GM23338 (cell line): ENCODE measurements at regions not wholly inside any gene's neighbourhood (a gene's known extent, or its start where the extent isn't known, plus 50 kb on each side); places are given as distances from the start of the nearest gene placed in this dataset.
"Not testable (repeated sequence)": the region's sequence is repeated elsewhere in the genome, so short reads cannot be mapped to it uniquely, and the experiment has no call there.

Source experiments
- ATAC-seq: fragments of 200-7000 bp; cut with Tn5 transposase; 3 replicates; pipeline ENCODE4 v1.9.1; 2020
- DNase-seq: peaks from one replicate; pipeline ENCODE4 v3.0.0-alpha.2; 2015; ENCODE audit warnings: low spot score
- H2AFZ ChIP-seq: fragments of 200-600 bp; sonication (generic); 2 replicates; pipeline ENCODE4 v1.8.0; 2016; ENCODE audit warnings: antibody characterized with exemption, mild to moderate bottlenecking, moderate library complexity
- H3F3A ChIP-seq: fragments of 200-600 bp; sonication (generic); replicated peaks from 2 replicates; pipeline ENCODE4 v1.8.0; 2017; ENCODE audit warnings: antibody characterized with exemption, mixed run types, low read depth
- H3K27ac ChIP-seq: fragments of 200-600 bp; sonication (generic); 2 replicates; pipeline ENCODE4 v1.6.1; 2016; ENCODE audit warnings: low read depth
- H3K27me3 ChIP-seq: fragments of 200-600 bp; sonication (generic); 2 replicates; pipeline ENCODE4 v1.8.0; 2016; ENCODE audit warnings: mild to moderate bottlenecking, mixed run types, moderate library complexity; ENCODE audit not compliant: insufficient read depth
- H3K36me3 ChIP-seq: fragments of 200-600 bp; sonication (generic); 2 replicates; pipeline ENCODE4 v1.8.0; 2016; ENCODE audit warnings: mild to moderate bottlenecking; ENCODE audit not compliant: insufficient read depth
- H3K4me1 ChIP-seq: fragments of 200-600 bp; sonication (generic); 2 replicates; pipeline ENCODE4 v1.8.0; 2016; ENCODE audit warnings: mild to moderate bottlenecking, moderate library complexity; ENCODE audit not compliant: insufficient read depth
- H3K4me2 ChIP-seq: fragments of 200-600 bp; sonication (generic); 2 replicates; pipeline ENCODE4 v1.7.1; 2017; ENCODE audit warnings: mixed run types
- H3K4me3 ChIP-seq: fragments of 200-600 bp; sonication (generic); 2 replicates; pipeline ENCODE4 v1.6.1; 2016; ENCODE audit warnings: mixed run types
- H3K79me2 ChIP-seq: fragments of 200-600 bp; sonication (generic); replicated peaks from 2 replicates; pipeline ENCODE4 v1.8.0; 2017; ENCODE audit warnings: mild to moderate bottlenecking; ENCODE audit not compliant: insufficient read depth
- H3K9me2 ChIP-seq: fragments of 200-600 bp; sonication (generic); 2 replicates; pipeline ENCODE4 v1.8.0; 2017; ENCODE audit not compliant: insufficient read depth
- H4K20me1 ChIP-seq: fragments of 200-600 bp; sonication (generic); replicated peaks from 2 replicates; pipeline ENCODE4 v1.8.0; 2017; ENCODE audit warnings: mild to moderate bottlenecking; ENCODE audit not compliant: insufficient read depth
- H3K27ac Mint-ChIP-seq: 2 replicates; pipeline ENCODE4 v1.8.0; 2020; ENCODE audit warnings: inconsistent platforms, mild to moderate bottlenecking, moderate library complexity, mixed read lengths
- H3K27me3 Mint-ChIP-seq: 3 replicates; pipeline ENCODE4 v1.8.0; 2022; ENCODE audit warnings: low read depth, mild to moderate bottlenecking, moderate library complexity, mixed read lengths, inconsistent platforms; ENCODE audit not compliant: insufficient read depth, poor library complexity
- H3K36me3 Mint-ChIP-seq: 3 replicates; pipeline ENCODE4 v1.8.0; 2021; ENCODE audit warnings: low read depth, mild to moderate bottlenecking, inconsistent platforms, moderate library complexity, mixed read lengths
- H3K4me1 Mint-ChIP-seq: 3 replicates; pipeline ENCODE4 v1.8.0; 2020; ENCODE audit warnings: mild to moderate bottlenecking, inconsistent platforms, mixed read lengths
- H3K4me3 Mint-ChIP-seq: 3 replicates; pipeline ENCODE4 v1.8.0; 2021; ENCODE audit warnings: moderate library complexity, mild to moderate bottlenecking, inconsistent platforms, mixed read lengths
- H3K9me3 Mint-ChIP-seq: 3 replicates; pipeline ENCODE4 v1.8.0; 2020; ENCODE audit warnings: moderate library complexity, mild to moderate bottlenecking, inconsistent platforms, mixed read lengths
- CREB1 ChIP-seq: fragments of 250-450 bp; sonication (Bioruptor Pico); IDR thresholded peaks from 2 replicates; pipeline ENCODE4 v1.5.0; 2020; ENCODE audit warnings: low read depth, mild to moderate bottlenecking, moderate library complexity
- ETS1 ChIP-seq: IDR thresholded peaks from 2 replicates; pipeline ENCODE4 v1.6.1; 2016; ENCODE audit warnings: antibody characterized with exemption
- EZH2 ChIP-seq: fragments of 200-600 bp; sonication (generic); IDR thresholded peaks from one replicate; pipeline ENCODE4 v1.8.0; 2017; ENCODE audit warnings: antibody characterized with exemption, mild to moderate bottlenecking, low read depth; ENCODE audit not compliant: unreplicated experiment
- JUNB ChIP-seq: IDR thresholded peaks from one replicate; pipeline ENCODE4 v1.6.1; 2016; ENCODE audit warnings: antibody characterized with exemption; ENCODE audit not compliant: unreplicated experiment
- NANOG ChIP-seq: IDR thresholded peaks from 2 replicates; pipeline ENCODE4 v1.6.1; 2016; ENCODE audit warnings: antibody characterized with exemption, borderline replicate concordance
- POLR2AphosphoS5 ChIP-seq: IDR thresholded peaks from 2 replicates; pipeline ENCODE4 v1.6.1; 2016; ENCODE audit warnings: antibody characterized with exemption, low read depth
- STAT1 ChIP-seq: IDR thresholded peaks from one replicate; pipeline ENCODE4 v1.6.1; 2016; ENCODE audit warnings: antibody characterized with exemption; ENCODE audit not compliant: unreplicated experiment
- ZNF462 ChIP-seq: fragments of 250-450 bp; sonication (Bioruptor Pico); IDR thresholded peaks from 2 replicates; pipeline ENCODE4 v1.5.0; 2020; ENCODE audit warnings: mild to moderate bottlenecking, moderate library complexity

DNA sequence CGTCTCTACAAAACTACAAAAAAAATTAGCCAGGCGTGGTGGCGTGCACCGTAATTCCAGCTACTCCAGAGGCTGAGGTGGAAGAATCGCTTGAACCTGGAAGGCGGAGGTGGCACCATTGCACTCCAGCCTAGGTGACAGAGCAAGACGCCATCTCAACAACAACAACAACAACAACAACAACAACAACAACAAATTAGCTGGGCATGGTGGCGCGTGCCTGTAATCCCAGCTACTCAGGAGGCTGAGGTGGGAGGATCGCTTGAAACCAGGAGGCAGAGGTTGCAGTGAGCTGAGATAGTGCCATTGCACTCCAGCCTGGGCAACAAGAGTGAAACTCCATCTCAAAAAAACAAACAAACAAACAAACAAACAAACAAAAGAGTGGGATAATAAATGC lies 219.9 kb upstream of the SGK1 start:
- H3K36me3 ChIP-seq, H2AFZ ChIP-seq, H4K20me1 ChIP-seq, H3K4me3 Mint-ChIP-seq, H3K4me1 ChIP-seq, ATAC-seq, H3K27me3 ChIP-seq, H3K9me3 Mint-ChIP-seq, DNase-seq, H3K36me3 Mint-ChIP-seq, H3F3A ChIP-seq, H3K27ac ChIP-seq, H3K4me1 Mint-ChIP-seq, H3K4me2 ChIP-seq, H3K27ac Mint-ChIP-seq, H3K27me3 Mint-ChIP-seq, H3K79me2 ChIP-seq, H3K4me3 ChIP-seq: not testable (repeated sequence)
- peaks cover 28% of the 10 kb centered on the region; the same call in 1 of the 2 replicates for H3K9me2 ChIP-seq

- Mint-ChIP-seq H3K4me3 (no peak overlapping the region), H3K36me3 (no peaks in the 10 kb centered on the region)
- no peak overlapping the region for H3K4me2 ChIP-seq
Measured at GRCh38 chr6:134537146-134537555, 219.2 kb upstream of the SGK1 start.

More at GRCh38 chr6:134537146-134537555, 219.2 kb upstream of the SGK1 start:
- Histone ChIP-seq H3K4me1 (no peaks in the 10 kb centered on the region), H3K79me2 (no peaks in the 10 kb centered on the region), H3K27me3 (no peaks in the 10 kb centered on the region), H3K4me3 (no peak overlapping the region), H4K20me1 (no peaks in the 10 kb centered on the region), H3K27ac (no peak overlapping the region), H3K9me2 (peaks cover 28% of the 10 kb centered on the region; the same call in 1 of the 2 replicates), H3K36me3 (no peaks in the 10 kb centered on the region), H3F3A (no peaks in the 10 kb centered on the region), H2AFZ (no peak overlapping the region)
- TF ChIP-seq EZH2, result no peak
- no peak for TF ChIP-seq ETS1
- TF ChIP-seq NANOG, result no peak
- TF ChIP-seq ZNF462 (CRISPR knock-in tag), result no peak
- TF ChIP-seq STAT1, result no peak
- no peak for TF ChIP-seq JUNB
- TF ChIP-seq POLR2AphosphoS5, result no peak
- TF ChIP-seq CREB1, result no peak
- Mint-ChIP-seq H3K9me3 (no peaks in the 10 kb centered on the region), H3K27me3 (peaks cover 2% of the 10 kb centered on the region), H3K27ac (no peak overlapping the region), H3K4me1 (peaks cover 9% of the 10 kb centered on the region)
- no peak for DNase-seq
- ATAC-seq, result no peak
